Calu3 (cell line): ENCODE measurements at regions not wholly inside any gene's neighbourhood (a gene's known extent, or its start where the extent isn't known, plus 50 kb on each side); places are given as distances from the start of the nearest gene placed in this dataset.

Experiments
- BruUV-seq: library from RNA; stranded (reverse); fragments of 400-500 nt; replicated peaks from 2 replicates; lab custom pipeline; 2021; lab: Mats Ljungman, UMichigan
- CTCF ChIA-PET: fragments of 300-600 bp; sonication (Branson Sonifier 250); formaldehyde crosslinking; loops from one replicate; lab custom pipeline; 2022; ENCODE audit warnings: antibody characterized with exemption; lab: Charles Lee
- DNase-seq: peaks from one replicate; pipeline ENCODE4 v3.0.0; 2022
- H3K27ac Mint-ChIP-seq: one replicate; pipeline ENCODE4 v1.8.0; 2022; ENCODE audit warnings: mixed read lengths; ENCODE audit not compliant: unreplicated experiment
- H3K27me3 Mint-ChIP-seq: one replicate; pipeline ENCODE4 v1.8.0; 2022; ENCODE audit warnings: mixed read lengths; ENCODE audit not compliant: unreplicated experiment
- H3K36me3 Mint-ChIP-seq: one replicate; pipeline ENCODE4 v1.8.0; 2022; ENCODE audit warnings: mild to moderate bottlenecking, moderate library complexity, mixed read lengths; ENCODE audit not compliant: insufficient read depth, unreplicated experiment
- H3K4me1 Mint-ChIP-seq: one replicate; pipeline ENCODE4 v1.8.0; 2022; ENCODE audit warnings: mild to moderate bottlenecking, low read depth, mixed read lengths; ENCODE audit not compliant: unreplicated experiment
- H3K4me3 Mint-ChIP-seq: one replicate; pipeline ENCODE4 v1.8.0; 2022; ENCODE audit warnings: mild to moderate bottlenecking, low read depth, moderate library complexity, mixed read lengths; ENCODE audit not compliant: unreplicated experiment
- H3K9me3 Mint-ChIP-seq: one replicate; pipeline ENCODE4 v1.8.0; 2022; ENCODE audit warnings: low read depth, mixed read lengths; ENCODE audit not compliant: unreplicated experiment
- intact Hi-C: fragments of 100-400 bp; cut with micrococcal nuclease; formaldehyde crosslinking; loops from one replicate; pipeline ENCODE4 v1.10.0; 2022; ENCODE audit not compliant: unreplicated experiment
- TF ChIP-seq, protein P1 (sequence below): fragments of 200-600 bp; IDR thresholded peaks from one replicate; pipeline ENCODE4 v1.8.0; 2022; ENCODE audit warnings: antibody characterized with exemption; ENCODE audit not compliant: unreplicated experiment

DNA sequence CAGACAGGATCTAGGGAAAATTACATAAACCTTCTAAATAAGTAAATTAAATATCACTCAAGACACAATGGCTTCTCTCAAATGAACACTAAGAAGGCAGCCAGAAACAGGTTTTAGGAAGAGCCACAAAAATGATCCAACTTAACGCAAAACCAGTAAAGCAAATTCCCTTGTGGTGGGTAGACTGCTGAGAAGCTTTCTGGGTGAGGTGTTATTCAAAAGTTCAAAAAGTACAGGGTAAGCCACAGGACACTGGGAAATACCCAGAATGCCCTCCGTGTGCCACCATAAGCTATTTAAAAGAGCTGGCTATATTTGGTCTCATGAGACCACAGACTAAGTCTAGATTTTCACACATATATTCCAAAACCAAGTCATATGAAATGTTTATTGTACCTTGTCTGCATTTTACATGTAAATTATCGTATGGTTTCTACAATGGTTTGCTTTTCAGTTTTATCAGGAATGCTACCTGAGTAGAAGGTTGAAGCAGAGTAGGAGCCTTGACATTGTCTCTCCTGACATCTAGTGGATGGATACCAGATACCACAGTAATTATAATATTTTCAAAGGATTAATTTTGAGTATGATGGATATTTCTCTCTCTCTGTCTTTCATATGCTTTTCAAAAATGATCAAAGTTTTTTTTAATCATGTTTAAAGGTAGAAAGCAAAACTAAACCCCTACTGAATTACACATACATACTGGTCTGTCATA is 109.3 kb upstream of the KLHL13 start:
- peak overlapping the region; percentile 15 for H3K27ac Mint-ChIP-seq
- DNase-seq, result no peak
- no peaks in the 10 kb centered on the region for H3K36me3 Mint-ChIP-seq
- intact Hi-C loops, result loop anchor here (1.0 to 10.0 kb wide), 3 partner anchors 111 to 1361 kb away; partner anchors contain the start of gene KLHL13
- H3K27me3 Mint-ChIP-seq, result no peaks in the 10 kb centered on the region
- CTCF ChIA-PET, result interaction anchor here (1.0 kb wide), 1 partner anchor 229 kb away, joined by 4 read pairs; no protein-coding TSS in a partner anchor
- BruUV-seq, result no TSS peak
- TF ChIP-seq, protein P1, sequence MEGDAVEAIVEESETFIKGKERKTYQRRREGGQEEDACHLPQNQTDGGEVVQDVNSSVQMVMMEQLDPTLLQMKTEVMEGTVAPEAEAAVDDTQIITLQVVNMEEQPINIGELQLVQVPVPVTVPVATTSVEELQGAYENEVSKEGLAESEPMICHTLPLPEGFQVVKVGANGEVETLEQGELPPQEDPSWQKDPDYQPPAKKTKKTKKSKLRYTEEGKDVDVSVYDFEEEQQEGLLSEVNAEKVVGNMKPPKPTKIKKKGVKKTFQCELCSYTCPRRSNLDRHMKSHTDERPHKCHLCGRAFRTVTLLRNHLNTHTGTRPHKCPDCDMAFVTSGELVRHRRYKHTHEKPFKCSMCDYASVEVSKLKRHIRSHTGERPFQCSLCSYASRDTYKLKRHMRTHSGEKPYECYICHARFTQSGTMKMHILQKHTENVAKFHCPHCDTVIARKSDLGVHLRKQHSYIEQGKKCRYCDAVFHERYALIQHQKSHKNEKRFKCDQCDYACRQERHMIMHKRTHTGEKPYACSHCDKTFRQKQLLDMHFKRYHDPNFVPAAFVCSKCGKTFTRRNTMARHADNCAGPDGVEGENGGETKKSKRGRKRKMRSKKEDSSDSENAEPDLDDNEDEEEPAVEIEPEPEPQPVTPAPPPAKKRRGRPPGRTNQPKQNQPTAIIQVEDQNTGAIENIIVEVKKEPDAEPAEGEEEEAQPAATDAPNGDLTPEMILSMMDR, result no peak
- no peak overlapping the region for H3K4me3 Mint-ChIP-seq
- H3K4me1 Mint-ChIP-seq, result peaks cover 10% of the 10 kb centered on the region
- H3K9me3 Mint-ChIP-seq, result no peaks in the 10 kb centered on the region

- no peaks in the 10 kb centered on the region for H3K27me3 Mint-ChIP-seq
- no peaks in the 10 kb centered on the region for H3K9me3 Mint-ChIP-seq
- intact Hi-C loops, result loop anchor here (10.0 kb wide), 2 partner anchors 113 to 1363 kb away; partner anchors contain the start of gene KLHL13
- CTCF ChIA-PET, result no interaction called here
- H3K4me3 Mint-ChIP-seq, result no peak overlapping the region
- no peaks in the 10 kb centered on the region for H3K36me3 Mint-ChIP-seq
- BruUV-seq, result no TSS peak
- H3K4me1 Mint-ChIP-seq, result peaks cover 10% of the 10 kb centered on the region
- TF ChIP-seq, protein P1, result no peak
- H3K27ac Mint-ChIP-seq, result no peak overlapping the region
- no peak for DNase-seq
These were observed 111.4 kb upstream of the KLHL13 start for GRCh38 chrX:118228041-118228440.

GRCh38 chrX:118228456-118228855 is 111.8 kb upstream of the KLHL13 start:
- DNase-seq, result no peak
- peaks cover 10% of the 10 kb centered on the region for H3K4me1 Mint-ChIP-seq
- CTCF ChIA-PET, result no interaction called here
- no TSS peak for BruUV-seq
- intact Hi-C loops, result loop anchor here (10.0 kb wide), 2 partner anchors 114 to 1364 kb away; partner anchors contain the start of gene KLHL13
- H3K9me3 Mint-ChIP-seq, result no peaks in the 10 kb centered on the region
- no peaks in the 10 kb centered on the region for H3K36me3 Mint-ChIP-seq
- TF ChIP-seq, protein P1, result no peak
- H3K27me3 Mint-ChIP-seq, result no peaks in the 10 kb centered on the region
- no peak overlapping the region for H3K4me3 Mint-ChIP-seq
- H3K27ac Mint-ChIP-seq, result no peak overlapping the region

GRCh38 chrX:118231464-118231863 is 114.4 kb upstream of the WDR44 start:
- TF ChIP-seq, protein P1, result no peak
- Mint-ChIP-seq H3K4me3 (no peak overlapping the region), H3K9me3 (no peaks in the 10 kb centered on the region), H3K27ac (no peak overlapping the region), H3K27me3 (no peaks in the 10 kb centered on the region), H3K36me3 (no peaks in the 10 kb centered on the region), H3K4me1 (no peaks in the 10 kb centered on the region)
- BruUV-seq, result no TSS peak
- intact Hi-C loops, result no loop called here
- no peak for DNase-seq
- CTCF ChIA-PET, result no interaction called here
